ENCODE measurements at regions not wholly inside any gene's neighbourhood (a gene's known extent, or its start where the extent isn't known, plus 50 kb on each side); places are given as distances from the start of the nearest gene placed in this dataset.

DNA sequence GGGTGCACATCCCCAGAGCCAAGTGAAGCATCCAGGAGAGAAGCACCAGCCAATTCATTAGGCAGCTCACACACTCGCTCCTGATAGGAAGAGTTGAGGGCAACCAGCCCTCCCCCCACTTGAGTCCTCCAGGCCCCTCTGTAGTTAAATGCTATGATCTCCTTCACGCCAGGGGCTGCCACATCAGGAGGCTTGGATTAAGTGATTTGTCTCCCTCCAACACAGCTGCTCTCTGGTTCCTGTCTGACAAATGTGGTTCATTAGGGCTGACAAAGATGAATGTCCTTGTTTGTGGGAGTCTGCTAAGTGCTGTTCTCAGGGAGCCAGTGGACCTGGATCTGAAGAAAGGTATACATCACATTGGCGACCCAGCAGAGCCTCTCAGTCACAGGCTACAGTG is 94.5 kb upstream of the WSCD1 start:
- TF ChIP-seq POLR2A (IDR thresholded peaks at IDR 0.05): no peak
- TF ChIP-seq, protein P1, sequence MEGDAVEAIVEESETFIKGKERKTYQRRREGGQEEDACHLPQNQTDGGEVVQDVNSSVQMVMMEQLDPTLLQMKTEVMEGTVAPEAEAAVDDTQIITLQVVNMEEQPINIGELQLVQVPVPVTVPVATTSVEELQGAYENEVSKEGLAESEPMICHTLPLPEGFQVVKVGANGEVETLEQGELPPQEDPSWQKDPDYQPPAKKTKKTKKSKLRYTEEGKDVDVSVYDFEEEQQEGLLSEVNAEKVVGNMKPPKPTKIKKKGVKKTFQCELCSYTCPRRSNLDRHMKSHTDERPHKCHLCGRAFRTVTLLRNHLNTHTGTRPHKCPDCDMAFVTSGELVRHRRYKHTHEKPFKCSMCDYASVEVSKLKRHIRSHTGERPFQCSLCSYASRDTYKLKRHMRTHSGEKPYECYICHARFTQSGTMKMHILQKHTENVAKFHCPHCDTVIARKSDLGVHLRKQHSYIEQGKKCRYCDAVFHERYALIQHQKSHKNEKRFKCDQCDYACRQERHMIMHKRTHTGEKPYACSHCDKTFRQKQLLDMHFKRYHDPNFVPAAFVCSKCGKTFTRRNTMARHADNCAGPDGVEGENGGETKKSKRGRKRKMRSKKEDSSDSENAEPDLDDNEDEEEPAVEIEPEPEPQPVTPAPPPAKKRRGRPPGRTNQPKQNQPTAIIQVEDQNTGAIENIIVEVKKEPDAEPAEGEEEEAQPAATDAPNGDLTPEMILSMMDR (IDR thresholded peaks at IDR 0.05): no peak

All from Peyer's patch (tissue), 4 donors.